Fibroblast of upper back skin (primary cell): ENCODE measurements at regions not wholly inside any gene's neighbourhood (a gene's known extent, or its start where the extent isn't known, plus 50 kb on each side); places are given as distances from the start of the nearest gene placed in this dataset.
A peak's percentile ranks its signal among the peaks of the same experiment; 100 is the strongest.
"Not testable (repeated sequence)": the region's sequence is repeated elsewhere in the genome, so short reads cannot be mapped to it uniquely, and the experiment has no call there.

ENCODE experiments used
- DNase-seq: peaks from one replicate; pipeline ENCODE4 v3.0.0-alpha.2; 2013

DNA sequence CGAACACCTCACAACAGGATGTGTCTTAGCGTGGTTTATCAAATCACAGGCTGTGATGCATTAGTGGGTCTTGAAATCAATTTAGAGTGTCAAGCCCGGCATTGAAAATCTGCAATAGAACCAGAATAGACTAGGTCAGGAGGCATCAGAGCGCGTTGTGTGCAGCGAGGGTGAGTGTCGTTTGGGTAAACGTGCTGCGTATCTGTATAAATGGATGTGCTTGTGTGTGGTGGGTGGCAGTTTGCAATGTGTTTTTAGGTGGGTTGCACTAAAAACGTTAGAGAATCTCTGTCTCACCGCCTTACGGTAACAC, 121.0 kb upstream of the SULF2 start:
- no peak for DNase-seq

DNA sequence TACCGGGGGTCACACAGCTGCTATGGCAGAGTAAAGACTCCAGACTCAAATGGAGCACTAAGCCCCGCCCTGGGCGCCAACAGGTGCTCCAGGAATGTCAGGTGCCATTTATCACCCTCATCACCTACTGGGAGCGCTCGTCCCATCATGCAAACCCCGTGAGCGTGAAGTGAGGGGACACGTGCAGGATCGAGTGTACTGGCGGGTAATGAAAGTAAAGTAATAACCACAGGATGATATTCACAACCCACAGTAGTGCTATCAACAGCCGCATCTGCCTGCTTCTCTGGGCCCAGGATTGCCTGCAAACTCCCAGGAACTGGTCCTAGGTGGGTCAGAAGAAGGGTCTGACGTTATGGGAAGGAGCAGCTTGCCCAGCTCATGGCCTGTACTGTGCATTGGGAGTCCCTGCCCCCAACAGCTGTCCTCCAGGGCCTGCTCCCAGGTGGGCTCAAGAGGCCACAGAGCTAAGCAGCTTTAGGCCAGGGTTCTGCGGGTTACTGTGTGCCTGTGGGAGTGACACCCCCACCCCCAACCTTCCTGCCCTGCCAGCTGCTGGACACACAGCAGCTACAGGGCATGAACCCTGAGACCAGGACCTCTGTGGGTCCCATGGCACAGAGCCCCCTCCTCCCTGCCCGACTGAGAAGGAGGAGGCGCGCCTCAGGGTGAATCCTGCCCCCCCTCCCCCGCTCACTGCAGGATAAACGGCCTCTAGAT, 120.5 kb upstream of the SULF2 start:
- no peak for DNase-seq

DNA sequence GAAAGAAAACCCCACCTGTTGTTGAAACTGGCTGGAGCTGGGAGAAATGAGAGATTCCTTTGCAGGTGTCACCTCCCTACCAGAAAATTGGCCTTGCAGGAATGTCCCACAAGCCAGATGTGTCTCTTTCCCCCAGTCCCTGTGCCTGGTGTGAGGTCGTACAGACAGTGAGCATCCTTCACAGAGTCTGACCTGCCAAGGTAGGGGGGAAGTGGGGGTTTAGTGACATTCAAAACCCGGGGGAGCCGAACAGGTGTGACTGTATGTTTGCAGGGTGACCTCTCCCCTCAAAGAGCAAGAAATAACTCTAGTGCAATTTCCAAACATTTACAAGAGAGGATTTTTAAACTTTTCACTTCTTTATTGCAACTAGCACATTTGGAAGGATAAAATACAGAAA, 117.7 kb upstream of the SULF2 start:
- DNase-seq = not testable (repeated sequence)

DNA sequence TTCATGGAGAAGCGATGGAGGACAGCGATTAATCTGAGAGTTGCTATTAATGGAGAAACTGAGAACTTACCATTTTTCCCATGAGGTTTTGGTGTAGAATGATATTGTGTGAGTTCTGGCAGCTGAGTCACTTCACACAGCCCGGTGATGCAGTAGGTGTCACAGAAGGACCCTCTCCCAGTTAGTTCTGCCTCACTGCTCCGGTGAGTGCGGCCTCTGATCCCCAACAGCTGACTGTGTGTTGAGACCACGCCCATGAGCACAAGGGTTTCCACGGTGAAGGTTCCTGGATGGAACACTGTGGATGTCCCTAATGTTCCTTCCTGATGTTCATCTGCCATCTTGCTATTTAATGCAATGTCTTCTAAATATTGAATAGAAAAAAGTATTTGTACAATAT, 114.0 kb upstream of the SULF2 start:
- DNase-seq = not testable (repeated sequence)

DNA sequence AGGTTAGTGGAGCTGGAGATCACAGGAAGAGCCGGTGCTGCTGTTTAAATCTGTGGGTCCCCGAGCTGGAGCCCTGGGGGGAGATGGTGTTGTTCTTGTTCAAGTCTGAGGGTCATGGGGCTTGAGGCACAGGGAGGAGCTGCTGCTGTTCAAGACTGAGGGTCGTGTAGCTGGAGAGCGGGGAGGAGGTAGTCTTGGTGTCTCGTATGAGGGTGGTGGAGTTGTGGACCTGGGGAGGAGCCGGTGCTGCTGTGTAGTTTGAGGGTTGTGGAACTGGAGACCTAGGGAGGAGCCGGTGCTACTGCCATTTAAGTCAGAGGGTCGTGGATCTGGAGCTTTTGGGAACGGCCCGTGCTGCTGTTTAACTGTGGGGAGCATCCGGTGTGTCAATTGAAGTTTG, 112.2 kb upstream of the SULF2 start:
- DNase-seq = no peak

DNA sequence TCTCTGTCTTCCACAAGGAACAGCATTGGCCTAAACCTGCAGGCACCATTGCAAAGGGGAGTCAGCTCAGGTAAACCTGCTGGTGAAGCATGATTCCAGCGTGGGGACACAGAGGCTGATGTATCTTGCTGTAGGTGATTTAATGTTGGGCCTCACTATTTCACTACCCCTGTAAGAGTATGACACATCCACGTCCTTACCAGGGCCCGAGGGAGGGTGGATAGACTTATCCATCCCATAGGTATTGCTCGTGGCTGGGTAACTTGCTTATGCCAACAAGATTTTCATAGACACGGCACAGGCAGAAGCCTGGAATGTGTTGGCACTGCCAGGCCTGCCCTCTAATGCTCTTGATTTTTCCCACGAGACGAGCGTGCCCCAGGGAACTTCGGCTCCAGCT, 107.4 kb upstream of the SULF2 start:
- DNase-seq = not testable (repeated sequence)

DNA sequence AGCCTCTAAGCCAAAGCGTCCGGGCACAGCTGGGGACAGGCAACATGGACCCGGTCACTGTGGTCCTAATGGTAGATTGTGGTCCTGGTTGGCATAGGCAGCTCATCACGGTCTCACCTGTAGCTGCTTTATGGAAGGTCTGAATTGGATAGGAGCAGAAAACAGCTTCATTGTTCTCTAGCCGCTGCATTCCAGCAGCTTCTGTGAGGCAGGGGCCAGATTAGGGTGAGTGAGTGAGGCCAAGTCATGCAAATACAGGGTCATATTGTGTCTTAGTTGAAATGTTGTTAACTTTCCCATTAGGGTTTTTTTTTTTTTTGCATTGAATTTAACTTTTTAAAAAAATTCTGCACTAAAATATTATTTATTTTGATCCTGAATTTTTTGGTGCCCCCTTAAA, 105.4 kb upstream of the SULF2 start:
- not testable (repeated sequence) for DNase-seq

DNA sequence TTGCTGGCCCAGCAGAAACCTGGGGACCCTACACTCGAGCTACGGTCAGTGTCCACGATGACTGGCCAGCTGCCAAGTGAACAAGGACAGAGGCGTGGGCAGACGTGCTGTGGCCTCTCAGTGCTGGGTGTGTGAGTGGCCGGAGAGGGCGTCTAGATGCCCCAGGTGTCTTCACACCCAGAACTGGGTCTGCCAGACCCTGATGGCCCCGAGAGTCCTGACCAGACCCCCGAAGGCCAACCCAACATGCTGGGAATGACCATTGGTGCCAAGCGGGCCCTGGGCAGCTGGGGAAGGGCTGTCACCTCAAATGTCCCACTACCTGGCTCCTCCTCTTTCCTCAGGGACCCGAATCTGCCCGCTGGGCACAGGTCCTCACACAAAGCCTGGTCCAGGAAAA, 104.5 kb upstream of the SULF2 start:
- DNase-seq = not testable (repeated sequence)

DNA sequence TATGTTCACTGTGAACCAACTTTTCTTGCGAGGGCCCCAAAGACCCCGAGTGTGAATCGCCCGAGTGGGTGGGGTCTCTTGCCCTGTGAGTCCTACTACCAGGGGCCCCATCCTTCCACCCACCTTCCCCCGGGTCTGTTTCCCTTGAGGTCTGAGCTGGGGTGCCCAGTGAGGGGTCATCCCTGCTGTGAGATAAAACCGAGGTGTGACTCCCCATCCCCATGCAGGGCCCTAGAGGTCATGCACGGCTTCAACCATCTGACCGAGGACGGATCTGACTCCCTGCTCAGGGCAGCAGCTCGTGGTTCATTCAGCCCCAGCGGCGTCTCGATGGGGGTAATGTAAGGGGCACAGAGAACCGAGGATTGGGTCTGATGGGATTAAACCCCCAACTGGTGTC, 103.1 kb upstream of the SULF2 start:
- no peak for DNase-seq

DNA sequence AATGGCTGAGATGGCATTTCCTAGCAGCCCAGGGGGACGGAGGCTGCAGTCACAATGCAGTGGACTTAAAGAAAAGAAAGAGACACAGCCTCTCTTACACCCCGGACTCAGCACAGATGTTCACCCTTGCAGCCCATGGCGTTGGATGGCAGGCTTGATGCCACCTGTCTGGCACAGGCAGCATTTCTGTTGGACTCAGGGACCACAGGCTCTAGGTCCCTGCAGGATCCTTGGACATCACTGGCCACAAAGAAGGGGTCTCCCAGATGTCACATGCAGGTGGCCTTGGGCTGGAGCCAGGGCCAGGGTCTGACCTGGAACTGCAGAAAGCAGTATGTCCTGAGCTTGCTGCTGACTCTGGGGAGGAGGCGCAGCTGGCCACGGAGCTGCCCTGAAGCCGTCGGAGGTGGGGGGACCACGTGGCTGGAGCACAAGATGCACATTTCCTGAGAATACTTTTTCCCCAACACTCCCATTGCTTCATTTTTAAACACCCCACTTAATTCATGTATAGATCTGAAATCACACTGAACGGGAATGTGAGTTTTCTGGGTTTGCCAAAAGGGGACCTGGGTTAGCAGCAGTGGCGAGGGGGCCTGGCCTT, 102.3 kb upstream of the SULF2 start:
- DNase-seq = no peak

DNA sequence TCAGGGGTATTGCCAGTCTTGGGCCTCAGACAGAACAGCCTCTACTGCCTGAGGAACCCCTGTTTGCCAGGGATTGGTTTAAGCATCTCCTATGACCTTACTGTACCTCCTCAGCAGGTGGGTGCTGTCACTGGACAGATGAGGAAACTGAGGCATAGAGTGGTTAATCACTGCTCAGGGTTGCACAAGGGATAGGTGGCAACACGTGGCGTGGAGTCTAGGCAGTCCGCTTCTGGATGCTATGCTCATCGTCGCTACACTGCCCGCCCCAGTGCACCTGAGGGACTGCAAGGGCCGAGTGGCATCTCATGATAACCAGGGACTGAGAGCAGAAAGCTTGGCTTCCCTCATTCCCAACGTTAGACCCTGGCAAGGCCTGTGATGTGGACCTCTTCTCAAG, 101.8 kb upstream of the SULF2 start:
- no peak for DNase-seq

DNA sequence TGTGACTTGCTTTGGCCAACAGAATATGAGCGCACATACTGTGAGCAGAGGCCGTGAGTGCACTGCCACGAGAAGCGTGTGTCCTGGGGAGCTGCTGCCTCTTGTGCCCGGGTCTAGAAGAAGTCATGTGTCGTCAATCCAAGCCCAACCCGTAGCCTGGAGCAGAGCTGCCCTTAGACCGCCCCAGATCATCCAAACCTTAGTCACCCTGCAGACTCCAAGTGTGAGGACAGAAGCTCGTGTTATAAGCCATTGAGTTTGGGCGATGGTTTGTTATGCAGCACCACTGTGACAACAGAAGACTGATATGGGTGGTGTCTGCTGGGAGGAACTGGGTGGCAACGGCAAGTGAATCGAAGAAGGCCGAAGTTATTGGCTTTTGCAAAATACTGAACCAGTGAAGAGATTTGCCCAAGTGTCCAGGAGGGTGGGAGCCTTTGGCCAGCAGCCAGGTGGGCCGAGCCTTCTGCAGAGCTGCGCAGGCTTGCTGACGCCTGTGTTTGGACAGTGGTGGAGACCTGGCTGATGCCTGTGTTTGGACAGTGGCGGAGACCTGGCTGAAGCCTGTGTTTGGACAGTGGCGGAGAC, 101.3 kb upstream of the SULF2 start:
- DNase-seq = no peak

DNA sequence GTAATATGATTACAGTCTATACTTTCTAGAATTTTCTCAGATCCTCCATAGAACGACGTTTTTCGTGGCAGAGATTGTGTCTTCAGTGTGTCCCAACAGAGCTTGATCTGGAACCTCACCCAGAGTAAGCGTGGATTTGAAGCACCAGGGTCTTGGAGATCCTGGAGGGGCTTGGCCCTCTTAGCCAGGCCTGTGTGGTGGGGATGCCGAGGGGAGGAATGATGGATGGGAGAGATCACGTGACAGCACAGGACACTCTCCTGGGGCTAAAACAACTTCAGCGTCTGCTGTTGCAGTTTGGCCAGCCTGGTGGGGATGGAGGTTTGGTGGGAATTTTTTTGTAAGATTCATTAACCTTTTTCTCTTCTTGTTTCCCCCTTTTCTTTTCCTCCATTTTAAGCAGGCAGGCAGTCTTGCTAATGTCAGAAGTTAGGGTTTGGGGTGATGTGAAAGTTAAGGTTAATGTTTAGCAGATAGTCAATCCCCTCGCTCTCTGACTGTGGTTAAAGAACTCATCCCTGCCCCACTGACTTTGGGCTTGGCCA, 100.7 kb upstream of the SULF2 start:
- no peak for DNase-seq

DNA sequence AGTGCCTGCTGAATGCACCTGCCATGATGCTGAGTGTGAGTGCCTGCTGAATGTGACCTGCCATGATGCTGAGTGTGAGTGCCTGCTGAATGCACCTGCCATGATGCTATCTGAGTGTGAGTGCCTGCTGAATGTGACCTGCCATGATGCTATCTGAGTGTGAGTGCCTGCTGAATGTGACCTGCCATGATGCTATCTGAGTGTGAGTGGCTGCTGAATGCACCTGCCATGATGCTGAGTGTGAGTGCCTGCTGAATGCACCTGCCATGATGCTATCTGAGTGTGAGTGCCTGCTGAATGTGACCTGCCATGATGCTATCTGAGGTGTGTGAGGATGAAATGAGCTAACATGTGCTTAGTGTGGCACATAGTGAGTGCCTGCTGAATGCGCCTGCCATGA, 98.7 kb upstream of the SULF2 start:
- DNase-seq = not testable (repeated sequence)

DNA sequence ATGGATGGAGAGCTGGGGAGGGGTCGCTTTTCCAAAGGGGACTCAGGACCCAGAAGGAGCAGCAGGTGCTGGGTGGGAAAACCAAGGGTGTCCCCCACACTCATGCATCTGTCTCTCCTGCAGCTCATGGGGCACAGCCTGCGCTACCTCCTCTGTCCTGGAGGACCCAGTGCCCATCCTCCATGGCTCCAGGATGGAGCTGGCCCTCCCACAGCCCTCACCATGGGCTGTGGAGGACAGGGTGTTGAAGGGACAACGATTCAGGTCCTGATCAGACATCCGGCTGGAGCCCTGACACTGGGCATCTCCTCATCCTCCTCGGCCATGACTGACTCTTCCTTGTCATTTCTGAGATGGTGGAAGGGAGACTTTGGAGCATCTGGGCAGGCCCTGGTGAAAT, 97.9 kb upstream of the SULF2 start:
- DNase-seq = no peak

DNA sequence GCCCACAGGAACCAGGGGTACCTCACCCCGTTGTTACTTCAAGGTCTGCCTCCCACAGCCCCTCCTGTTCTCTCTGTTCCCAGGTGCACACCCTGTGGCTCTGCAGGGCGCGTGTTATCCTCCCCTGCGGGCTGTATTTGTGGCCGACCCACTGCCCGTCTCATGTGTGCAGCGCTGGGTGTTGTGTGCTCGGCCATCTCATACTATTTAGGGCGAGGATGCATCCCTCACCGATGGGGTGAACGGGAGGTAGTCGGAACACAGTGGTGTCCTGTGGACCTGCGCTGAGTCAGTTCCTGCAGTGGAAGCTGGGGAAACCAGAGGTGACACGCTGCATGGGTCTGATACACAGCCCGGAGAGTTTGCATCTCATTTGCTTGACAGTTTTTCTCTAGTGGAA, 94.5 kb upstream of the SULF2 start:
- no peak for DNase-seq

DNA sequence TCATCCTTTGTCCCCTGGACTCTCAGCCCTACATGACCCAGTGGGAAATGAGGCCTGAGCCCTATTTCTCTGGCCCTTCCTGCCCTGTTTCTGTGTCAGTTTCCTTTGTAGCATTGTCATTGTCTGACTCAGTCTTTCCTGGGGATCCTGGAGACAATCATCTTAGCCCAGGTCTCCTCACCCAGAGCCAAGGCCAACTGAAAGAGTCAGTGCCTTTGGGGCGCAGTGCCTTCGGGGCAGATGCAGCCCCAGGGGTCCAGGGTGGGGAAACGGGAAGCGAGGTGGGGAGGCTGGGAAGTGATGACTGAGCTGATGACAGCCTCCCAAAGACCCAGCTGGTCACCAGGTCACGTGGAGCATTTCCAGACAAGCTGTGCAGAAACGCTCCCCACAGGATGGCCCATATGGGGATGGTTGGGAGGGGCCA, 93.3 kb upstream of the SULF2 start:
- DNase-seq = peak; percentile 39

DNA sequence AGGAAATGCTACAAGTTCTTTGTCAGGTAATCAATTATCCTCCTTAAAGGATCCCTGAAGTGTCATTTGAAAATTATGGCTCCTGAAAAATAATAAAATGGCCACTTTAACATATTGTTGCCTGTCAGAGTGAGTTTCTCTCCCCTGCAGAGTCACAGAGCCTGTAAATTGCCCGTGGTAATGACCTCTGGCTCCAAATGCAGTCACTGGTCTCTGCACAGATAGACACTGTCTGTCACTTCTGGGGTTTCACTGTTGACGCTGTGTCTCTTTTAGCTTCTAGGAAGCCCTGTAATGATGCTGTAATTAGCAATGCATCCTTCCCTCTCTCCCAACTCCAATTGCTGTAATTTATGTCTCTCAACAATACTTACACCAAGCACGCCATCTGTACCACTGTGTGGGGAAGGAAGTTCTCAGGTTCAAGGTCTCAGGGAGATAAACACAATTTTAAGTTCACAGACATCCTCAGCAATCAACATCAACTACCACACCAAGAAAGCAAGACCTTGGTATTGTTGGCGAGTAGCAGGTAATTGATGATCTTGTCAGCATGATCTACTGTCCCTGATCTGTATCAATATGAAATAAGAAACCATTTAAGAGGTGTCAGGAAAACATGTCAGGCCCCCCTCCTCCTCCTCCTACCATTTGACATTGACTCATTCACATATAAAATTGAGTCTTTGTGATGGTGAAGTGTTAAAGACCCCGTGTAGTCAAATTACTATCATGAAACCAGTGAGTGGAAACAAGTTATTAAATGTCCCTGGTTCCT, 91.2 kb upstream of the SULF2 start:
- DNase-seq = no peak

DNA sequence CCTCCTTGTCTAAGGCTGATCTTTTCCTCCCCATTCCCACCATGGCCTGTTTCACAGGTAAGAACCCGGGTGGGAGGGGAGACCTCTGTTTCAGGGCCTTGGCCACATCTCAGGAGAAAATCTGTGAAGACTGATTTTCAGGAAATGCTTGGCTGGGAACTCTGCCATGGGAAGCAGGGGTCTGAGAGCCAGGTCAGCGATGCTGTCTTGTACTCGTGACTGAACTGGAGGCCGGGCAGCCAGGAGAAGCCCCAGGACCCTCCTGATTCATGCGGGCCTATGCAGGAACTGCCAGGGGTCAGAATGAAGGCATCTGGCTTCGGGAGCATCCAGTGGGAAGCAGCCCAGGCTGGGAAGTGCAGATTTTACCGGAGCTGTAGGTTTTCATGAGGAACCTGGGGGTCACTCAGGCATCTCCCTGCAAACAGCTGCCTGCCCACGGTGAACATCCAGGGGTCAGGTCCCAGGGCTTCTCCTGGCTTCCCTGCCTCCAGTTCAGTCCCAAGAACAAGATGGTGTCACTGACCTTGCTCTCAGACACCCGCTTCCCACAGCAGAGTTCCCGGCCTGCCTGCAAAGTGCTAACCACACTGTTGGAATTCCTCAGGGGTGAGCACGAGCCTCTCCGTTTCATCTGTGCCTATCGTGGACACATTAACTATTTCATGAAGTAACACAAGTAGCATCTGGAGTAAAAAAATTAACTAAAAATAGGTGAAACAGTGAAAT, 90.2 kb upstream of the SULF2 start:
- DNase-seq = peak; percentile 68

DNA sequence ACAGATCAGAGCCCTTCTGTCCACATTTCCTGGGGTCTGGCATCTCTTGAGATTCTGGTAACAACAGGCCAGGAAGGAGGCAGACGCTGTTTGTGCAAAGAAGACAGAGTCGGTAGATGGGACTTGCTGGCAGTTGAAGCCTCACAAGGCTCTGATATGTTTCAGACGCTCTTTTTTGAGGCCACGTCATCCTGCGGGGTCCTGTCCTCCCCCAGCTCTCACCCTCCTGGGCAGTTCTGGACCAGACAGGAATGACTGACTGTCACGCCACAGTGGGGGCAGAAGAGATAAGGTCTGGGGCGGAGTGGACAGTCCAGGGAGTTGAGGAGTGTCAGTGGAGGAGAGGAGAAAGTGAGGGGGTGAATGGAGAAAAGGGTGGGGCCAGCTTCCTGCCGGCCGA, 87.1 kb upstream of the SULF2 start:
- DNase-seq = peak; percentile 9

DNA sequence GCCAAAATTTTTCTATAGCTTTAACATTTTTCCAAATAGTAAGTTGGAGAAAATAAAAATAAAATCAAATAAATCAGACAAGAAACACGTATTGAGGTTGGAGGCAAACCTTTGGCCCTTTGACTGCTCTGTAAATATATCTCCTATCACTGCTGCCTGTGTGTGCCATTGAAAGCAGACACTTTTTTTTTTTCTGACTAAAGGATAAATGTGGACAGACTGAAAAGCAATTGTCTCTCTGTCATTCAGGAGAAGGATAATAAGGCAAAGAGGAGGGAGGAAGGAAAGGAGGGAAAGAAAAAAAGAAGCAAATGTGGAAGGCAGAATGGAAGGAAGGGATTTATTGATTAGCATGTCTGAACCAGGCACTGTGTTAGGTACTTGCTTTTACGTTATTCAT, 85.2 kb upstream of the SULF2 start:
- no peak for DNase-seq

DNA sequence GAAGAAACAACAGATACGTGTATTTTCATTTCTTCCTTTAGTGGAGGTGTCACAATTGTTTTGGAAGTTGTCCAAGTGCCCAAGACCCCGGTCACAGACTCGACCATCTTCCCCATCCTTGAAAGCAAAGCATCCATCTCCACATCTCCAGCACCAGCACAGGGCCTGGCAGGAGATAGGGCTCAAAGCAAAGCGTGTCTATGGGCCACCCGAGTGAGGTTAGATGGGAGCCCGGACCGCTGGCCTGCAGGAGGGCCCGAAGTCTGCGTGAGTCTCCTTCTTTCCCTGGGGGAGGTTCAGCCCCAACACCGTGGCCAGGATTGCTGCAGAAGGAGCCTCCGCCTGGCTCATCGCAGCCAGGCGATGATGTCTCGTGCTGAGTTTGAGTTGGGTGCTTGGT, 83.5 kb upstream of the SULF2 start:
- no peak for DNase-seq

DNA sequence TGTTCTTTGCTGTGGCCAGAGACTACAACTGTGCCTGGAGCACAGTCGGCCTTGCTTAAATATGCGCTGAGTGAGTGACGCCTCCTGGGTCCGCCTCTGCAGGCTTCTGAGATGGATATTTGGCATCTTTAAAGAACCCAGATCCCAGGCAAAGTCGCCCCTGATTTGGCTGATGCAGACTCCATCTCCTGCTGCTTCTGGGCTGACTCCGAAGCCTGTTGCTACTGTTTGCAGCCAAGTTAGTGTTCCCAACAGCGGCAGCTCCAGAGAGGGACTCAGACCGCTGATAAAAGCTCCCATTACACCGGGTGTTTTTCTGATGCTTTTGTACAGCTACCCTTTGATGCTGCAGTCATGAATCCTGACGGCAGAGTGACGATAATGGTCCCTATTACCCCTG, 83.0 kb upstream of the SULF2 start:
- no peak for DNase-seq
